K562 (cell line): ENCODE measurements at regions not wholly inside any gene's neighbourhood (a gene's known extent, or its start where the extent isn't known, plus 50 kb on each side); places are given as distances from the start of the nearest gene placed in this dataset.

Experiments
- ATAC-seq: fragments of 200-7000 bp; cut with Tn5 transposase; 3 replicates; pipeline ENCODE4 v1.9.1; 2020; ENCODE audit warnings: moderate library complexity
- BruUV-seq: library from RNA; stranded (reverse); fragments of 400-500 nt; replicated peaks from 2 replicates; lab custom pipeline; 2021; lab: Mats Ljungman, UMichigan
- CTCF ChIA-PET: fragments of 300-600 bp; formaldehyde crosslinking; extraction: SDS; loops from one replicate; lab custom pipeline; 2021; ENCODE audit warnings: low intra/inter-chr PET ratio; lab: Yijun Ruan, JAX
- POLR2A ChIA-PET: fragments of 300-600, 350-650 bp; sonication (Branson Sonifier 250); formaldehyde crosslinking; extraction: SDS; loops from one replicate; lab custom pipeline; 2021; ENCODE audit warnings: antibody characterized with exemption, inconsistent platforms; lab: Yijun Ruan, JAX
- DNase-seq, 4 experiments: peaks; one replicate each; pipeline versions ENCODE4 v3.0.0 to v3.0.0-alpha.2; 2011 to 2018; ENCODE audit warnings: low spot score in 3 of 4, mixed read lengths in 3 of 4; ENCODE audit errors: extremely low read depth in 1 of 4
- FAIRE-seq: peaks from 2 replicates; lab custom pipeline; 2011; peaks lifted over from hg19 to GRCh38; lab: Jason Lieb, UNC
- H2AFZ ChIP-seq: 2 replicates; pipeline ENCODE4 v1.6.0; 2011; ENCODE audit warnings: low read depth, low read length, control low read depth, inconsistent platforms
- H3K27ac ChIP-seq: fragments of 200-600 bp; 3 replicates; pipeline ENCODE4 v1.8.0; 2011; ENCODE audit warnings: low read depth, mild to moderate bottlenecking, control low read depth, inconsistent platforms, low read length, moderate library complexity, mixed read lengths; ENCODE audit errors: extremely low read depth
- H3K27me3 ChIP-seq, 2 experiments: fragments of 300-600 bp in 1 of 2; 2 replicates in 1 of 2; 3 replicates in 1 of 2; pipeline versions ENCODE4 v1.6.0 to v1.8.0; 2011; ENCODE audit warnings: inconsistent platforms in 2 of 2, low read length in 2 of 2, mild to moderate bottlenecking in 1 of 2, mixed read lengths in 1 of 2, moderate library complexity in 1 of 2; ENCODE audit not compliant: control insufficient read depth in 2 of 2, insufficient read depth in 2 of 2
- H3K36me3 ChIP-seq: fragments of 300-600 bp; 3 replicates; pipeline ENCODE4 v1.8.0; 2011; ENCODE audit warnings: mild to moderate bottlenecking, low read length, inconsistent platforms; ENCODE audit not compliant: control insufficient read depth, insufficient read depth
- H3K4me1 ChIP-seq, 2 experiments: fragments of 200-600 bp in 1 of 2; replicated peaks in 1 of 2; 2 replicates in 1 of 2; 3 replicates in 1 of 2; pipeline versions ENCODE4 v1.5.1 to v1.8.0; 2011; ENCODE audit warnings: inconsistent platforms in 2 of 2, low read length in 2 of 2, mild to moderate bottlenecking in 1 of 2, mixed read lengths in 1 of 2, moderate library complexity in 1 of 2; ENCODE audit not compliant: control insufficient read depth in 2 of 2, insufficient read depth in 2 of 2
- H3K4me2 ChIP-seq: 2 replicates; pipeline ENCODE4 v1.6.1; 2011; ENCODE audit warnings: low read length, control low read depth, inconsistent platforms, mixed read lengths; ENCODE audit not compliant: insufficient read depth
- H3K4me3 ChIP-seq: fragments of 200-600 bp; sonication (generic), shearing (Covaris generic); 2 replicates; pipeline ENCODE4 v1.5.1; 2016; ENCODE audit warnings: control low read depth, inconsistent platforms
- H3K79me2 ChIP-seq: fragments of 200-600 bp; 3 replicates; pipeline ENCODE4 v1.8.0; 2011; ENCODE audit warnings: low read length, inconsistent platforms; ENCODE audit not compliant: control insufficient read depth, insufficient read depth
- H3K9ac ChIP-seq, 2 experiments: 2 replicates each; pipeline versions ENCODE4 v1.6.0 to v1.6.1; 2011; ENCODE audit warnings: low read depth in 2 of 2, low read length in 2 of 2, control low read depth in 1 of 2, inconsistent platforms in 1 of 2, mild to moderate bottlenecking in 1 of 2, mixed read lengths in 1 of 2; ENCODE audit not compliant: insufficient read depth in 1 of 2
- H3K9me1 ChIP-seq: one replicate; pipeline ENCODE4 v1.6.0; 2011; ENCODE audit warnings: inconsistent platforms, mild to moderate bottlenecking, low read length, moderate library complexity; ENCODE audit not compliant: control insufficient read depth, insufficient read depth
- H3K9me3 ChIP-seq: replicated peaks from 2 replicates; pipeline ENCODE4 v1.5.1; 2011; ENCODE audit warnings: low read depth, low read length, inconsistent platforms; ENCODE audit not compliant: control insufficient read depth, insufficient read depth
- H4K20me1 ChIP-seq: replicated peaks from 2 replicates; pipeline ENCODE4 v1.6.1; 2011; ENCODE audit warnings: low read length, inconsistent platforms, mixed read lengths; ENCODE audit not compliant: control insufficient read depth, insufficient read depth
- CBX8 ChIP-seq: fragments of 200-600 bp; sonication (generic); IDR thresholded peaks from 2 replicates; pipeline ENCODE4 v1.6.1; 2012; ENCODE audit warnings: borderline replicate concordance, mixed run types, low read depth, mild to moderate bottlenecking, moderate library complexity, mixed read lengths, low read length, control low read depth, inconsistent platforms; ENCODE audit not compliant: poor library complexity, severe bottlenecking; ENCODE audit errors: extremely low read depth
- DEAF1 ChIP-seq: fragments of 450-650 bp; formaldehyde crosslinking; IDR thresholded peaks from 2 replicates; pipeline ENCODE4 v1.4.0; 2020; ENCODE audit warnings: mild to moderate bottlenecking, moderate library complexity
- FOXA3 ChIP-seq, 2 experiments: fragments of 450-650 bp in 1 of 2; sonication (generic) in 1 of 2; formaldehyde crosslinking; IDR thresholded peaks in 1 of 2; conservative IDR thresholded peaks in 1 of 2; 2 replicates each; pipeline versions ENCODE4 v1.4.0 to v1.8.0; 2020 to 2022; ENCODE audit warnings: mild to moderate bottlenecking in 2 of 2, missing genetic modification reagents in 1 of 2
- HOMEZ ChIP-seq: fragments of 250-450 bp; sonication (Bioruptor Pico); IDR thresholded peaks from 2 replicates; pipeline ENCODE4 v1.4.0; 2020; ENCODE audit warnings: mild to moderate bottlenecking, moderate library complexity
- MEF2A ChIP-seq: IDR thresholded peaks from 2 replicates; pipeline ENCODE4 v1.6.1; 2011; ENCODE audit warnings: low read depth, mild to moderate bottlenecking, low read length, moderate library complexity; ENCODE audit not compliant: control insufficient read depth
- MXI1 ChIP-seq: IDR thresholded peaks from 2 replicates; pipeline ENCODE4 v1.6.1; 2011; ENCODE audit warnings: low read depth, mild to moderate bottlenecking, improper control_type of control experiment, low read length
- SMAD4 ChIP-seq: fragments of 250-450 bp; sonication (Bioruptor Pico); conservative IDR thresholded peaks from 2 replicates; pipeline ENCODE4 v1.8.0; 2021; ENCODE audit warnings: inconsistent platforms, mild to moderate bottlenecking, moderate library complexity
- STAT5B ChIP-seq: fragments of 250-450 bp; sonication (Bioruptor Pico); IDR thresholded peaks from 2 replicates; pipeline ENCODE4 v1.8.0; 2021; ENCODE audit warnings: mild to moderate bottlenecking, inconsistent platforms
- THAP7 ChIP-seq: fragments of 250-450 bp; sonication (Bioruptor Pico); IDR thresholded peaks from 2 replicates; pipeline ENCODE4 v1.5.0; 2021
- ZNF263 ChIP-seq: sonication (generic); formaldehyde crosslinking; IDR thresholded peaks from 2 replicates; pipeline ENCODE4 v1.8.0; 2022; ENCODE audit warnings: mild to moderate bottlenecking, missing genetic modification reagents, borderline replicate concordance
- ZNF280A ChIP-seq: fragments of 450-650 bp; IDR thresholded peaks from 2 replicates; pipeline ENCODE4 v1.6.1; 2018; ENCODE audit warnings: mild to moderate bottlenecking, low read depth; ENCODE audit not compliant: partially characterized antibody
- ZNF41 ChIP-seq: fragments of 250-450 bp; sonication (Bioruptor Pico); conservative IDR thresholded peaks from 2 replicates; pipeline ENCODE4 v1.4.0; 2020; ENCODE audit warnings: mild to moderate bottlenecking
- ZNF740 ChIP-seq, 3 experiments: fragments of 200-800 bp in 1 of 3; sonication (Bioruptor generic) in 1 of 3; sonication (generic) in 1 of 3; formaldehyde crosslinking in 1 of 3; IDR thresholded peaks; 2 replicates each; pipeline versions ENCODE4 v1.6.1 to v1.8.0; 2016 to 2022; ENCODE audit warnings: mild to moderate bottlenecking in 2 of 3, missing compliant biosample characterization in 2 of 3, missing genetic modification characterization in 2 of 3, missing genetic modification reagents in 1 of 3
- ZNF764 ChIP-seq: fragments of 250-450 bp; sonication (Bioruptor Pico); IDR thresholded peaks from 2 replicates; pipeline ENCODE4 v1.4.0; 2020; ENCODE audit warnings: low read depth, mild to moderate bottlenecking, moderate library complexity
- WGBS: fragments of 100-300 bp; shearing (Covaris generic); methylation state at CpG from one replicate; pipeline ENCODE4 v1.1.6; 2016; ENCODE audit warnings: low coverage, mixed read lengths; ENCODE audit not compliant: insufficient coverage; ENCODE audit errors: missing lambda C conversion rate; 5-methylcytosine and 5-hydroxymethylcytosine counted together
- in situ Hi-C: fragments of 300-500 bp; cut with MboI; formaldehyde crosslinking; loops from 4 replicates; pipeline ENCODE4 v1.15.0; 2018; ENCODE audit warnings: inconsistent platforms, mixed read lengths
- intact Hi-C: fragments of 100-400 bp; cut with micrococcal nuclease; formaldehyde crosslinking; loops from 2 replicates; pipeline ENCODE4 v1.14.2; 2022

GRCh38 chr3:106719583-106719982 lies 657.7 kb upstream of the CCDC54 start (continued):
- no peak for TF ChIP-seq FOXA3 (CRISPR knock-in tag; conservative IDR thresholded peaks at IDR 0.05 in 1 of 2, IDR thresholded peaks at IDR 0.05 in 1 of 2)
- no peak for TF ChIP-seq DEAF1 (CRISPR knock-in tag)
- TF ChIP-seq CBX8 = no peak
- no peak for TF ChIP-seq ZNF764 (CRISPR knock-in tag)
- no peak for TF ChIP-seq SMAD4 (CRISPR knock-in tag)

GRCh38 chr3:106720510-106720909 lies 656.7 kb upstream of the CCDC54 start:
- Histone ChIP-seq H4K20me1 (no peaks in the 10 kb centered on the region), H3K4me1 (no peaks in the 10 kb centered on the region), H3K9ac (no peak overlapping the region), H3K4me3 (no peak overlapping the region), H3K9me3 (no peaks in the 10 kb centered on the region), H3K36me3 (no peaks in the 10 kb centered on the region), H3K9me1 (no peaks in the 10 kb centered on the region), H3K4me2 (no peak overlapping the region), H3K27ac (no peak overlapping the region), H2AFZ (no peak overlapping the region), H3K79me2 (no peaks in the 10 kb centered on the region), H3K27me3 (no peaks in the 10 kb centered on the region)
- ChIA-PET CTCF (no interaction called here), POLR2A (no interaction called here)
- intact Hi-C loops (no loop called here), in situ Hi-C loops (no loop called here)
- DNase-seq (no peak), ATAC-seq (no peak), FAIRE-seq (no peak)
- 3% methylated on average over 6 of the region's 9 CpGs for WGBS
- BruUV-seq = no TSS peak
- no peak for TF ChIP-seq MEF2A
- no peak for TF ChIP-seq ZNF740 (CRISPR knock-in tag; IDR thresholded peaks at IDR 0.05)
- no peak for TF ChIP-seq ZNF740 (tag; IDR thresholded peaks at IDR 0.05)
- no peak for TF ChIP-seq ZNF280A
- no peak for TF ChIP-seq ZNF263 (CRISPR knock-in tag)
- TF ChIP-seq HOMEZ (CRISPR knock-in tag) = no peak
- TF ChIP-seq ZNF41 (CRISPR knock-in tag) = no peak
- TF ChIP-seq STAT5B (CRISPR knock-in tag) = no peak
- TF ChIP-seq MXI1 = no peak
- no peak for TF ChIP-seq THAP7 (CRISPR knock-in tag)
